ENCODE measurements at regions not wholly inside any gene's neighbourhood (a gene's known extent, or its start where the extent isn't known, plus 50 kb on each side); places are given as distances from the start of the nearest gene placed in this dataset.

DNA sequence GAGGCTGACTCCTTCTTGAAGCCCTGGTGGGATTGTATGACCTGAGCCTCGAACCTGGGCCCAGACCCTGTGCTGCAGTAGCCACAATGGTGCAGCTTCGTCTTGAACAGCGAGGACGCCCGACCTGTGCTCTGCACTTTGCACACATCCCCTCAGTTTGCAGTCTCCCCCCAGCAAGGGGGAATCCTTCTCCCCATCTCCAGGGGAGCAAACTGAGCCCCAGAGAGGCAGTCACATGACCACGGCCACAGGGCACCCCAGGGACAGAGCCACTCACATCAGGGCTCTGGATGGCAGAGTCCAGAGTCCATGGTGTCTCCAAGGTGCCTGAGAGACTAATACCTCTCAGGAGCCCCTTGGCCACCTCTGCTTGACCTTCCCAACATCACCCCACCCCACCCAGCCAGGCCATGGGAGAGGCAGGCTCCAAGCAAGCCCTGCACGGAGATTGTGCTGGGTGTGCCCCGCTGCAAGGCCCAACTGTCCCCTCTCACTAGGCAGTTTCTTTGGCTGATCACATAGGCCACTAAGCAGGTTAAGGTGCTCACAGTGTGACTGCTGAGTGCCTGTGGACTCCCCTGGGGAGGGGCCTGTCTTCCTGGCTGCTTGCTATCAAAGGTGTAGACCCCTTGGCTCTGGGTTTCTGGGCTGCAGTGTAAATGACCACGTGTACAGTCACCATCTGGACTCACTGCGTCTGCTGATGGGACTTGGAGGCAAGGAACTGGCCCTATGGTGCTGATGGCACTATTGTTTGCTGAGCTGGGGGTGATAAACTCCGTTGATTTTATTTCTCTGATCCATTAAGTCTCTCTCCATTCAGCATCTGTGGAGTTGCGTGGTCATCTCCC is 398.1 kb downstream of the MATN1 start:
- no peak for DNase-seq

DNA sequence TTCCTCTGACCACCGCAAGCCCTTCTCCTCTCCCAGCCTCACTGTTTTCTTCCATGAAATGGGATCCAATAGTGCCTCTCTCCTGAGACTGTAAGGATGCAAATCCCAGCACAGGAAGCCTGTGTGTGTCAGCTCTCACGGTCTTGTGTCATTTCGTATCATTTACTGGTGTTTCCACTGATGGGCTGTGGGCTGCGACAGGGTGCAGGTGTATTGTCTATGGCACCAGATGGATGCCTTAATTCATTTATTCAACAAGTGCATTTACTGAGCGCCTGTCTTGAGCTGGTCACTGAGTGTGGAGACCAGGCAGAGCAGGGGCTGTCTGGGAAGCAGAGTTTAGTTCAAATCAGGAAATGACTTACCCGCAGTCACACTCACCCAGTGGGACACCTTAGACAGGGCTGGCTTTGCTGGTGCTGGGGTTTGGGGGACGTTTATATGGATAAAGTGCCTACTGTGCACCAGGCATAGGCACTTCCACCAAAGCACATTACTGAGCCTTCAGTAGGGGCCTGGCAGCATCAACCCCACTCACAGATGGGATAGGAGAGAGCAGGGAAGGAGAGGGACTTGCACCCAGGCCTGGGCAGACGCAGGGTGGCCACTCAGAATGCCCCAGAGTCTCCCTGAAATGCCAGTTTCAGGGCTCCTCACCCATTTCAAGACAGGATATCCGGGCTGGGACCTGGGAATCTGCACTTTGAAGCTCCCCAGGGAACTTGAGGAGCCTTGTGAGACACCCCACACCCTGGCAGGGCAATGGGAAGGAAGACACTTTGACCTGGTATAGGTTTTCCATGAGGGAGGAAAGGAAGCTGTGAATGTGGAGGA is 398.9 kb downstream of the MATN1 start:
- DNase-seq = no peak

DNA sequence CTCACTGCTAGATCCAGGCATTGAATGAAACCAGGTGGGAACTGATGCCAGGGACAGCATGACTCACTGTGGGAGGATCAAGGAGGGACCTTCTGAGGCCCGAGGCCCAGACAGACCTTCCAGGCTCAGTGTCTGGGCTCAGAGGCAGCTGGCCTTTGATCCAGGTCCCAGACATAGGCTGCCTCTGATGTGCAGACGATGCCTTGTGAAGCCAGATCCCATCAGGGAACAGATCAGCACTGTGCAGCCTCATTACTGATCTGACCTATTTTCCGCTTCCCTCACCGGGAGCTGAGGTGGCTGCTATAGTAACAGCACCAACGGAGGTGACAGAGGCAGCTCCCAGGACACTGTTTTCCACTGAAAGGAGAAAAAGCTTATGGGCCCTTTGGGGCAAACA is 399.5 kb downstream of the MATN1 start:
- no peak for DNase-seq

DNA sequence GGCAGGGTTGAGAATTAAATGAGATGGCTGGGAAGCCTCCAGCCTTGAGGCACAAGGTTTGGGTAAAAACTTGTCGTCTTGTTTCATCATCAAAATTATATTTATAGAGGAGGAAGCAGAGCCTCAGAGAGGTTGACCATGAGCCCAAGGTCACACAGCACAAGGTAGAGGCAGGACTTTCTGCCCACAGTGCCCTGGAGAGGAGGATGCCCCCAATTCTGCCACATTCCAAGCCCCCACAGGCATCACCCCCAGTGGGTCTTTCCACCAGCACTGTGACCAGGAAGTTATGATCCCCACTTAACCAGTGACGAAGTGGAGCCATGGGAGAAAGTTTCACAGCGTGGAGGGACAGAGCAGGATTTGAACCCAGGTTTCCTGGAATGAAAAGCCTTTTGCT is 400.0 kb downstream of the MATN1 start:
- no peak for DNase-seq

DNA sequence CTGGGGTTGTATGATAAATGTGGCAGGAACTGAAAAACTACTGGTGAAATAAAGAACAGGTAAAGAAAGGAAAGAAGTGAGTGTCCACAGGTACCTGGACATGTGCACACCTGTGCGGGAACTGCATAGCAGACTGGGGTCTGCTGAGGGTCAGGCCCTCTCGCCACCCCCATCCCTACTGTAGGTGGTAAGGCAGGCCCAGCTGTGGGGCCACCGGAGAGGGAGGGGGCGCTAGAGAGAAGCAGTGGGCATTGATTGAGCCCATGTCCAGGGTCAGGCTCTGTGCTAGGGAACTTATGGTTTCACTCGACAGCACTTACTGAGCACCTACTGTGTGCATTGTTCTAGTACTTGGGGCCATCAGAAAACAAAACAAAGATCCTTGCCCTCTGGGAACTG is 400.5 kb downstream of the MATN1 start:
- DNase-seq = no peak

DNA sequence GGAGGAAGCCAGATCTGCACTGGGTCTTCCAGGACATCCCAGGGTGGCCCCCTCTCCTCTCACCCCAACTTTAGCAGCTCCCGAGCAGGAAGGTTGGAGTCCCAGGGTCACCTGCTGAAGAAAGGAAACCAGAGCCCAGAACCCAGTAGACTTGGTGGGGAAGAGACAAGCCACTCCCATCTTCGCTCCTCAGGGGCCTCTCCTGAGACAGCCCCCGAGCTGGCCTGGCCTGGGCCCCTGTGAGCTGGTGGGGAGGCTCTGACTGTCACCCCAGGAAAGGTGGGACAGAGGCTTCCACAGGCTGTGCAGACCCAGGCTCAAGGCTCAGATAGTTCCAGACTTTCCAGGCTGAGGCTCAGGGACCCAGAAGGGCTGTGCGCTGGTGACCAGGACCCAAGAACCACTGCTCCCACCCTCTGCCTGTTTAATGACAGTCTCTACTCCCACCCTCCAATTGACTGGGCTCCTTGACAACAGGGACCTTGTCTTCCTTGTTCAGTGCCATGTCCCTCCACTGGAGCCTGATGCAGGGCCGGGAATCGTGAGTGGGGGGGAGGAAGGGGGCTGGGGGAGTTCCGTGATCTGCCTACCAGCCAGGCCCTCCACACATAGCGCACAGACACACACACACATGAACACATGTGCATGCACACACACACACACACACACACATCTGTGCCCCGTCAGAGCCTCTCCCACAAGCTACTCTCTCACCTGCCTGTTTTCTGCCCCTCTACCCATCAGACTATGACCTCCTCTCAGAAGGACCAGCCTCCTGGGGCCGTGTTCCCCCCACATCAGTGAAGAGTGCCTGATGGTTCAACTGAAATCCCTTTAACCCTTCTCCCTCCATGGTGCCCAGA is 401.2 kb downstream of the MATN1 start:
- DNase-seq = no peak

DNA sequence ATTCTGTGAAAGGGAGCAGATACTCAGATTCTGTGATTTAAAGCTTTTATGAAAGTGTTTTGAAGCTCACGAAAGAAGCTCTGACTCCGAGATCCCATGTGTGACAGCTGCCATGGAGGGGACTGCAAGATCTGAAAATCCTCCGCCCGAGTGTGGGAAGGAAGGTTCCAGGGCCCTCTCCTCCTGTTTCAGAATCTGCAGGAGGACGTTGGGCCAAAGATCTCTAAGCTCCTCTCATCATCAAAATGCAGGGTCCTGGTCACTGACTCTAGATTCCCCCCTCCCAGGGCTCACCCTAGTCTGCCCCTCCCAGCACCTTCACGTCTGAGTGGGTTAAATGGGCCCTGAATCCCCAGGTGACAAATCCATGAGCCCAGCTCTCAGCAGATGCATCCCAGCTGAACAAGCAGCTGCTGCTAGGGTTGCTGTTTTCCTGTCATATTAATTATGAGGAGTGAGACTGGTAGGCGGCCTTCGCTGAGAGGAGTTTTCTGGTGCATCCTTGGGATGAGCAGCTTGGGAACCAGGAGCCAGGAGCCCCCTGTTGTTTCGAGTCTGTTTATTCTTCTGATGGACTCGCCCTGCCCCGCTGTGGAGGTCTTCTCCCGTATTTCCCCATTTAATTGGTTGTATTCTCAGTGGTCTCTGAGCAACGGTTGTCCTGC is 402.0 kb downstream of the MATN1 start:
- DNase-seq = peak; percentile 46

DNA sequence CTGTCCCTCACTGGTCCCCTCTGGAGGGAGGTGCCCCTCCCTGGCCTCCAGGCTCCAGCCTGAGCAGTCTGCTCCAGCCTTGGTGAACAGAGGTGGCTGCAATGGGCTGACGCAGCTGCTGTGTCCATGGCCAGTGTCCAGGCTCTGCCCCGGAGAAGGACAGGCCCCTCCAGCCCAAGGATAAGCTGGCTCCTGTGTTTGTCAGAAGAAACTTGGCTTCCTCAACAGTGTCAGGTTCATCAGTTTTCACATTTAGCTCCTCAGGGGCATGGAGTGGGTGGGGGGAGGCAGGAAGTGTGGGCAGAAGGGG is 402.8 kb downstream of the MATN1 start:
- no peak for DNase-seq

DNA sequence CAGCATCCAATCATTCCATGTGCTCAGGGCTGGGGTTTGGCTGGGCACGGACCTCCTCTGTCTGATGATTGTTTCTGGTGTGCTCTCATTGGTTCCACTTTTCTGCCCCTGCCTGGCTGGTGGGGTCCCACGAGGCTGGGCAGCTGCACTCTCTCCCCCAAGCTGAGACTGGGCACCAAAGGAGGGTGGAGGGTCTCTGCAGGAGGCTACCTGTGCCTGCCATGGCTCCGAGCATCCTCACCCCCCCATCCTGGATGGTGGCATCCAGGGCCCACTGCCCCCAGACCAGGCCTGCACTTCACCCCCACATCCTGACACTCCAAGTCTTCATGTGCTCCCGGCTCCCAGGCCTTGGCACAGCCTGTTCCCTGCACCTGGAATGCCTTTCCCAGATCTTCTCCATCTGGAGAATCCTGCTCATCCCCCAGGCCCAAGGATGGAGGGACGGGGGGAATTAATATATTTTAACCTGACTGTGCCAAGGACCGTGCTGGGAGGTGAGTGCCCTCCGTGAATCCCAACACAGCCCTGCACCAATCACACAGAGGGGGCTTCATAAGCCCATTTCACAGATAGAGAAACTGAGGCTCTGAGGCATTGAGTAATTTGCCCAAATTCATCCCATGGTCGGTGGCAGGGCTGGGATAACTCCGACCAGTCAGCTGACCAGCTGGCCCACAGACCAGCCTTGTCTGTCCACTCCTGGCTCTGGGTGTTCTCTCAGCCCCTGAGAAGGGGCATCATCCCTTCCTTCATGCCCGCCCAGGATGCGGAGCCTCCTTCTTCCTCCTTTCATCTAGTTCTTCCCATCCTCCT is 403.4 kb downstream of the MATN1 start:
- DNase-seq = no peak

DNA sequence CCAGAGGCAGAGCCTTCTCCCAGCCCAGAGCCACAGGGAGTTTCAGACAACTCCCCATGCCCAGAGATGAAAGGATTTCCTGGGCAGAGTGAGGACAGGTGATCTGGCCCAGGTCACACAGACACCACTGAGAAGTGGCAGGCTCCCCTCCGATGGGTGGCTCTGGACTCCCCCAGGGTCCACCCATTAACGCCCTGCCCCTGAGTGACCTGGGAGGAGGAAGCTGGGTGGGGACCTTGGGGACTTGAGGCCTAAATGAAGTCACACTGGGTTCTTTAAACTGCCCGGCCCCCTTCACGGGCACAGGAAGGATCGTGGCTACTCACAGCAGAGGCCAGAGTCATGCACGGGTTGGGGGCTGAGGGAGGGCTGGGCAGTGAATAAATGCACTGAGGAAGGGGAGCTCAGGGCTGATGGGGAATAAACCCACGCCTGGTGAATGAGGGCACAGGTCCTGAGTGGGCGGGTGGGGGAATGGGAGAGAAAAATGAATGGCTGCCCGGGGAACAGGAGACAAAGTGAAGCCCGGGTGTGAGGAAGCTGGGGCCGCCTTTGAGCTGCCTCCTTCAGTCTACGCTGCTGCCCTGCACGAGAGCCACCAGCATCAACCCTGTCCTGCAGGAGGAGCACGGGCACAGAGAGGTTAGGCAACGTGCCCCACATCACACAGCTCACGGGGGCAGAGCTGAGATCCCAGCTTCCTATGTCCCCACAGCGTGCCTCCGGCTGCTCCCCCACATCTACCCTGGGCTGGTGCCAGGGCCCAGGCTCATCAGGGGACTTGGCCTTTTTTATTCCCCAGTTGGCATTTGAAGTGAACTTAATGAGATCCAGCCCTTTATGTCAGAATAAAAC is 404.3 kb downstream of the MATN1 start:
- no peak for DNase-seq

DNA sequence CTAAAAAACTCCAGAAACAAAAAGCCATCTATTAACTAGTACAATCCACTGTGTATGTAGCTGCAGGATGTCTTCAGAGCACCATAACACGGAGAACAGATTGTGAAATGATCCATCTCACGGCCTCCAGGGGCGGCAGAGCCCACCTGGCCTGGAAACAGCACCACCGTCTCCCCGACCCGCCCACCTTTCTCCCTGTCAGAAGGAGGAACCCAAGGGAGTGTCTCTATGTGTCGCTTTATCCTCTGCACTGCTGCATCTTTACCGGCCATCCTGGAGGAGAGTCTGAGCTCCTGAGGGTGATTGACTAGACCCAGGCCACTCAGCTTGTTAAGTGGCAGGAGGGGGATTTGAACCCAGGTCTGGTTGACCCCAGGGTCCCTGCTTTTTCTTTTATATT is 405.0 kb downstream of the MATN1 start:
- DNase-seq = no peak

DNA sequence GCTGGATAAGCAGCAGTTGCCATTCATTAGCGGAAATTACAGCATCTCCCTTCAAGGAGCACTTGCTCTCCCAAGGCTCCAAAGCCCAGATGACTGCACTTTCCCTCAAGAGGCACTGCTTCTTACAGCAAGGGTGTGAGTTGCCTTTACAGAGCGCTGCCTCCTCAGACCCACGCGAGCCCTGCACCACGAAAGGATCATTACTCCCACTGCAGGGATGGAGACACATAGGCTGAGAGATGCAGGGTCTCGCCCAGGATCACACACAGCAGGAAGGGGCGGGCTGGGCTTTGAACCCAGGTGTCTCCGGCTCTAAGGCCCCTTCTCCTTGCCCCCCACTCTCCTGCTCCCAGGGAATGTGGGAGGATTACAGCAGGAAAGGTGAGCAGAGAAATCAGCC is 405.5 kb downstream of the MATN1 start:
- DNase-seq = no peak

DNA sequence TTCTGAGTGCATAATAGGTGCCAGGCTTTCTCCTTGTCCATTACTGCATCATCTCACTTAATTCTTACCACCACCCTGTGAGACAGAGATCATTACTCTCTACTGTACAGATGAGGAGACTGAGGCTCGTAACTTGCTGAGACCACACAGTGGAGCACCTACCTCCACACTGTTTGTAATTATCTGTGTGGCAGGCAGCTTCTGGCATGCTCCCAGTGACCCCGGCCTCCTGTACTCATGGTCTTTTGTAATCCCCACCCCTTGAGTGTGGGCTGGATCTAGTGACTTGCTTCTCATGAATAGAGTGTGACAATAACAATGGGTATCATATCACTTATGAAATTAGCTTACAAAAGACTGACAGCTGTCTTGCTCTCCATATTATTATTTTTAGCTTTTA is 407.3 kb downstream of the MATN1 start:
- no peak for DNase-seq

DNA sequence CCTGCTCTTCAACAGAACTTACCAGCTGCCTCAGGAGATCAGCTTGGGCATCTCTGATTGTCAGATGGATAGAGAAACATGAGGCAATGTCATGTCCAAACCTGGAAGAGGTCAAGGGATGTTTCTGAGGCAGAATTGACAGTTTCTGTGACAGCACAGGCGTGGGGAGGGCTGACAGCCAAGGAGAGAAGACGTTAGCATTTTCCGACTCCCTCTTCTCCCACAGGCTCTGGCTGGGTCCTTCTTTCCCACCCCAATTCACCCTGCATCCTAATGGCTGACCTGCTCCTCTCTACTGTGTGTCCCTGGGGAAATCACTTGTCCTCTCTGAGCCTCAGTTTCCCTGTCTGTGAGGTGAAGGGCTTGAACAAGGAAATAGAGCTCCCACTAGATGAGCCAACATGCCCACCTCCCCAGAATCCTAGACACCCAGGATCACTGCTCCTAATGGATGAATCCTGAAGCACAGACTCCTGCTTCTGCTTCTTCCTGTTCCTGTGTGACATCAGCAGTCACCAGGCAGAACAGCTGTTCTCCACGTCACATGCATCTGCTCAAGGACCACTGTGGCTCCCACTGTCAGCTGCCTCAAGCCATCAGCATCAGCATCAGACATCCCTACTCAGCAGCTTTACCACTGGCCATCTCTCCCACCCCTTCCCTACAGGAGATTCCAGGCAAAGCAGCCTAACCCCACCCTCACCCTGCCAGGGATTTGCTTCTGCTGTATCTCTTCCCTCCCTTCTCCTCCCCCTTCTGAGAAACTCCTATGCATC is 408.0 kb downstream of the MATN1 start:
- DNase-seq = no peak

DNA sequence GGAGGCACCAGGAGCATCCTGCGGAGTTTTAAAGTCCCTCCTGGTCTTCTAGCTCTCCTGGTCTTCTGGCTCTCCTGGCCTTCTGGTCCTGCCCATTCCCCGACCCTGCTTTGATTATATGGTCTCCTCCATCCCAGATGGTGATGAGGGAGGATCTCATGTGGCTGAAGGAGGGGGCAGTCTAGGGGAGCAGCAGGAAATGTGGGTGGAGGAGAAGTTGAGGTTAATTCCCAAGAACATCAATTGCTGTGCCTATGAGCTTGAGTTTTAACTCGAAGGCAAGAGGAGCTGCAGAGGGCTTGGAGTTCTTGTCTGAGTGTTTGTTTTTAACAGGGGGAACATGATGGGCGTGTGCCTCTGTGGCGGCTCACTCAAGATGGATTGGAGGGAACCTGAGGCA is 408.8 kb downstream of the MATN1 start:
- no peak for DNase-seq

DNA sequence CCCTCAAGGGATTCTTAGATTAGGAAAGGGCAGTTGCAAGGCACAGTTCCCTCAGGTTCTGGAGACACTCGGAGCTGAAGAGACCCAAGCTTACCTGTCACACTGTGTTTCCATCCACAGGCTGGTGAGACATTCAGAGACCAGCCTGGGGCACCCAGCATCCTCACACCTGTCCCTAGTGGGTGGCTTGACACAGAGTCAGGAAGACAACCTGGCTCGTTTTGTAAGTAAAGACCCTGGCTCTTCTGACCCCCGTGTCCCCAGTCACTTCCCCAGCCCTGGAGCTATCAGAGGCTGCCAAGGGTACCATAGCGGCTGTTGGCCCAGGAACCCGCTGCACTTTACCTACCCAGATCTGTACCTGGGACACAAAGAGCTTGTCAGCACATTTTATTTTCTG is 409.8 kb downstream of the MATN1 start:
- DNase-seq = no peak

DNA sequence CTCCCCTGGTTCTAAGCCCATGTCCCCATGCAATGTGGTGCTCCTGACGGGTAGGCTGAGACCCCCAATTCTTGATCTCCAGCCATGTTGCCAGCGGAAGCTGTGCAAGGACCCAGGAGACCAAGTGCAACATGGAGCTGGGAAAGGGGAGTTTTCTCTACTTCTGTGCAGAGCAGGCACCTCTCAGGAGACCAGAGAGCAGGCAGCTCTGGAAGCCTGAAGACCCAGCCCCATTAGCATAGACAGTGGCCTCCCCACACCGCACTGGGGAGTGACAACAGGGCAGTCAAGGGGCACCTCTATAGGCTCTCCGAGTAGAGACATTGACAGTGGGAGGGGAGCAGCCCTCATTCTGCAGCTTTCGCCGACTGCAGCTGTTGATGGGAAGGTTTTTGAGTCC is 410.2 kb downstream of the MATN1 start:
- DNase-seq = no peak

DNA sequence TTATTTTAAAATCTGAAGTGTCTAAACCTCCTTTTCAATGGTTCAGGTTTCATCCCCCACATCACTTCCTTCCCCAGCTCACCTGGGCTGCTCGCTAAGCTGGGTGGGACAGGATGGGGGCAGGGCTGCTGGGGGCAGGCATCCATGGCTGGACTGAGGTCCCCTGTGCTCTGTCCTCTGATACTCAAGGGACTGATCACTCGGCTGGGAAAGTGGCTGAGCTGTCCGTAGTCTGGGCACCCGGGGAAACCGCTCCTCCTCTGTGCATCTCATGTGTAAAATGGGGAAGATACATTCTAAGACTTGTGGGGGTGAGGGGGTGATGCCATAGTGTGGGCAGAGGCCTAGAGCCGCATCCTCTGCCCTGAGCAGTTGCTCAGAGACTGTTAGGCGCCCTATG is 411.2 kb downstream of the MATN1 start:
- no peak for DNase-seq

DNA sequence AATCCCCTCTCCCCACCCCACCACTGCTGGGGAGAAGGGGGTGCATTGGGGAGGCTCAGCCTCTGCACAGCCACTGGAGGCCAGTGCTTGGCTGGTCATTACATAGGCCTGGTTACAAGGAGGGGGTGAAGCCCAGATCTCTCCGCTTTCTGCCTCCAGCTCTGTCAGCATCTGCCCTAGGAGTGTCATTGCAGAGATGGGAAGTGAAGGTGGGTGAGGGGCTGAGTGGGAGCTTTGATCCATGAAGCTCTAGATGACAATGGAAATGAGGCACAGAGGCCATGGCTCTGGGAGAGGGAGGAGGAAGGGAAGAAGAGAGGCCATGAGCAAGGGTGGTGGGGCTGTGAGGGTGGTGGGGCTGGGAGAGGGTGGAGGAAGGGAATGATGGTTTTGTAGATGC is 411.6 kb downstream of the MATN1 start:
- no peak for DNase-seq
